PC-9 (cell line): ENCODE measurements at regions not wholly inside any gene's neighbourhood (a gene's known extent, or its start where the extent isn't known, plus 50 kb on each side); places are given as distances from the start of the nearest gene placed in this dataset.
A peak's percentile ranks its signal among the peaks of the same experiment; 100 is the strongest.

Experiments
- BruUV-seq: library from RNA; stranded (reverse); fragments of 400-500 nt; replicated peaks from 2 replicates; lab custom pipeline; 2021; lab: Mats Ljungman, UMichigan
- CTCF ChIA-PET: fragments of 300-600 bp; sonication (Branson Sonifier 250); formaldehyde crosslinking; loops from one replicate; lab custom pipeline; 2022; ENCODE audit warnings: antibody characterized with exemption; lab: Charles Lee
- POLR2A ChIA-PET: fragments of 300-600 bp; sonication (Branson Sonifier 250); formaldehyde crosslinking; loops from one replicate; lab custom pipeline; 2022; ENCODE audit warnings: antibody characterized with exemption; ENCODE audit not compliant: unreplicated experiment; lab: Charles Lee
- DNase-seq, 2 experiments: peaks; one replicate each; pipeline versions ENCODE4 v3.0.0 to v3.0.0-alpha.2; 2015 to 2022; ENCODE audit warnings: mixed read lengths in 1 of 2
- H2AFZ ChIP-seq: fragments of 200-600 bp; sonication (generic); 2 replicates; pipeline ENCODE4 v1.8.1; 2017; ENCODE audit warnings: antibody characterized with exemption
- H3F3A ChIP-seq: fragments of 200-600 bp; sonication (generic); 2 replicates; pipeline ENCODE4 v1.8.1; 2017; ENCODE audit warnings: antibody characterized with exemption, mild to moderate bottlenecking, low read depth; ENCODE audit not compliant: insufficient read depth
- H3K27ac ChIP-seq: fragments of 200-600 bp; sonication (generic); 2 replicates; pipeline ENCODE4 v1.6.1; 2016; ENCODE audit warnings: mixed run types
- H3K27me3 ChIP-seq: fragments of 200-600 bp; sonication (generic); 2 replicates; pipeline ENCODE4 v1.6.1; 2016; ENCODE audit warnings: low read depth, mixed run types; ENCODE audit not compliant: insufficient read depth
- H3K36me3 ChIP-seq: fragments of 200-600 bp; sonication (generic); 2 replicates; pipeline ENCODE4 v1.6.1; 2016; ENCODE audit warnings: low read depth, mixed run types
- H3K4me1 ChIP-seq: fragments of 200-600 bp; sonication (generic); replicated peaks from 2 replicates; pipeline ENCODE4 v1.6.1; 2016; ENCODE audit warnings: mixed run types; ENCODE audit not compliant: insufficient read depth
- H3K4me2 ChIP-seq: fragments of 200-600 bp; sonication (generic); 2 replicates; pipeline ENCODE4 v1.6.1; 2017; ENCODE audit warnings: mixed run types
- H3K4me3 ChIP-seq: fragments of 200-600 bp; sonication (generic); 2 replicates; pipeline ENCODE4 v1.6.1; 2016; ENCODE audit warnings: mixed run types
- H3K79me2 ChIP-seq: fragments of 200-600 bp; sonication (generic); 2 replicates; pipeline ENCODE4 v1.6.1; 2017; ENCODE audit warnings: low read depth, mixed run types
- H3K9me2 ChIP-seq: fragments of 200-600 bp; sonication (generic); 2 replicates; pipeline ENCODE4 v1.8.1; 2017; ENCODE audit warnings: mild to moderate bottlenecking; ENCODE audit not compliant: insufficient read depth
- H3K9me3 ChIP-seq: fragments of 200-600 bp; sonication (generic); 2 replicates; pipeline ENCODE4 v1.8.1; 2016; ENCODE audit warnings: low read depth; ENCODE audit not compliant: insufficient read depth
- H4K20me1 ChIP-seq: fragments of 200-600 bp; sonication (generic); 2 replicates; pipeline ENCODE4 v1.8.1; 2017; ENCODE audit not compliant: insufficient read depth
- CTCF ChIP-seq: fragments of 200-600 bp; sonication (generic); conservative IDR thresholded peaks from 2 replicates; pipeline ENCODE4 v1.6.1; 2017; ENCODE audit warnings: mixed run types, antibody characterized with exemption, mild to moderate bottlenecking, moderate library complexity
- EZH2 ChIP-seq: fragments of 200-600 bp; sonication (generic); IDR thresholded peaks from 2 replicates; pipeline ENCODE4 v1.8.0; 2017; ENCODE audit warnings: antibody characterized with exemption, low read depth
- intact Hi-C: fragments of 100-400 bp; cut with micrococcal nuclease; formaldehyde crosslinking; loops from one replicate; pipeline ENCODE4 v1.10.0; 2022; ENCODE audit not compliant: unreplicated experiment

GRCh38 chr11:45725776-45726492 is 60.5 kb upstream of the CHST1 start:
- Histone ChIP-seq H3K4me1 (no peaks in the 10 kb centered on the region), H3K9me2 (no peaks in the 10 kb centered on the region), H3K27ac (no peak overlapping the region), H3K9me3 (no peaks in the 10 kb centered on the region), H3K4me2 (no peak overlapping the region), H3F3A (no peaks in the 10 kb centered on the region), H3K4me3 (no peak overlapping the region), H3K36me3 (no peaks in the 10 kb centered on the region), H3K27me3 (peaks cover 96% of the 10 kb centered on the region), H3K79me2 (no peaks in the 10 kb centered on the region), H4K20me1 (no peaks in the 10 kb centered on the region), H2AFZ (no peak overlapping the region)
- peak in 1 of 2 experiments; percentile 17 for DNase-seq
- CTCF ChIA-PET = no interaction called here
- TF ChIP-seq CTCF (no peak), EZH2 (no peak)
- BruUV-seq = no TSS peak
- POLR2A ChIA-PET = no interaction called here
- intact Hi-C loops = no loop called here

GRCh38 chr11:45725121-45725520 is 59.7 kb upstream of the CHST1 start:
- Histone ChIP-seq H3K79me2 (no peaks in the 10 kb centered on the region), H3K4me1 (no peaks in the 10 kb centered on the region), H3K27ac (no peak overlapping the region), H3K4me2 (no peak overlapping the region), H3K27me3 (peaks cover 98% of the 10 kb centered on the region), H4K20me1 (no peaks in the 10 kb centered on the region), H3K9me2 (no peaks in the 10 kb centered on the region), H3F3A (no peaks in the 10 kb centered on the region), H3K9me3 (no peaks in the 10 kb centered on the region), H3K4me3 (no peak overlapping the region), H3K36me3 (no peaks in the 10 kb centered on the region), H2AFZ (no peak overlapping the region)
- peak in 1 of 2 experiments; percentile 24 for DNase-seq
- TF ChIP-seq EZH2 (no peak), CTCF (no peak)
- ChIA-PET POLR2A (no interaction called here), CTCF (no interaction called here)
- BruUV-seq = no TSS peak
- intact Hi-C loops = no loop called here

GRCh38 chr11:45724153-45724552 is 58.7 kb upstream of the CHST1 start:
- POLR2A ChIA-PET = no interaction called here
- no peak overlapping the region for H3K4me3 ChIP-seq
- H3K79me2 ChIP-seq = no peaks in the 10 kb centered on the region
- H3K36me3 ChIP-seq = no peaks in the 10 kb centered on the region
- intact Hi-C loops = no loop called here
- H3K9me2 ChIP-seq = no peaks in the 10 kb centered on the region
- no peak for DNase-seq
- CTCF ChIA-PET = no interaction called here
- no peaks in the 10 kb centered on the region for H3K4me1 ChIP-seq
- no peaks in the 10 kb centered on the region for H3F3A ChIP-seq
- H3K27ac ChIP-seq = no peak overlapping the region
- H3K27me3 ChIP-seq = peaks cover 98% of the 10 kb centered on the region
- BruUV-seq = no TSS peak
- no peaks in the 10 kb centered on the region for H3K9me3 ChIP-seq
- no peak overlapping the region for H3K4me2 ChIP-seq
- no peak overlapping the region for H2AFZ ChIP-seq
- H4K20me1 ChIP-seq = no peaks in the 10 kb centered on the region
- TF ChIP-seq CTCF (no peak), EZH2 (no peak)
